ENCODE measurements at regions not wholly inside any gene's neighbourhood (a gene's known extent, or its start where the extent isn't known, plus 50 kb on each side); places are given as distances from the start of the nearest gene placed in this dataset.

- DNase-seq (ENCODE audit: extremely low read depth in 1 of 4, low spot score in 3 of 4) (peak; percentile 27 to 46 (median 38)), FAIRE-seq (peak; percentile 57), ATAC-seq (peak; percentile 65)
- H3K9ac ChIP-seq (ENCODE audit: insufficient read depth in 1 of 2, low read depth in 2 of 2, low read length in 2 of 2) = no peak overlapping the region
- H3K4me3 ChIP-seq = no peak overlapping the region
- intact Hi-C loops (cut with micrococcal nuclease) = loop anchor here (1.0 to 5.0 kb wide), 4 partner anchors 422 to 685 kb away; no protein-coding TSS in a partner anchor
- H3K27ac ChIP-seq (ENCODE audit: extremely low read depth, low read depth, low read length) = no peak overlapping the region
- no peaks in the 10 kb centered on the region for H3K4me1 ChIP-seq (replicated peaks in 1 of 2; ENCODE audit: control insufficient read depth in 2 of 2, insufficient read depth in 2 of 2, low read length in 2 of 2)
- H3K9me1 ChIP-seq (ENCODE audit: control insufficient read depth, insufficient read depth, low read length) = no peaks in the 10 kb centered on the region
- no TSS peak for BruUV-seq (replicated peaks)
- H2AFZ ChIP-seq (ENCODE audit: low read depth, low read length) = no peak overlapping the region
- no peaks in the 10 kb centered on the region for H3K79me2 ChIP-seq (ENCODE audit: control insufficient read depth, insufficient read depth, low read length)
- no peaks in the 10 kb centered on the region for H3K9me3 ChIP-seq (replicated peaks; ENCODE audit: control insufficient read depth, insufficient read depth, low read depth, low read length)
- ChIA-PET CTCF (ENCODE audit: low intra/inter-chr PET ratio) (interaction anchor here (0.6 to 2.1 kb wide), 10 partner anchors 31 to 1089 kb away, joined by 3 to 22 read pairs (median 4); no protein-coding TSS in a partner anchor), POLR2A (interaction anchor here (0.7 kb wide), 1 partner anchor 16 kb away, joined by 3 read pairs; no protein-coding TSS in a partner anchor)
- 3% methylated on average over 6 of the region's 6 CpGs for WGBS (ENCODE audit: insufficient coverage, low coverage, missing lambda C conversion rate)
- H3K36me3 ChIP-seq (ENCODE audit: control insufficient read depth, insufficient read depth, low read length) = no peaks in the 10 kb centered on the region
- in situ Hi-C loops (cut with MboI) = loop anchor here (5.0 kb wide), 1 partner anchor 677 kb away; no protein-coding TSS in a partner anchor
- H4K20me1 ChIP-seq (replicated peaks; ENCODE audit: control insufficient read depth, insufficient read depth, low read length) = no peaks in the 10 kb centered on the region
- H3K4me2 ChIP-seq (ENCODE audit: insufficient read depth, low read length) = no peak overlapping the region
- H3K27me3 ChIP-seq (ENCODE audit: control insufficient read depth in 2 of 2, insufficient read depth in 2 of 2, low read length in 2 of 2) = no peaks in the 10 kb centered on the region
- TF ChIP-seq RCOR1 (IDR thresholded peaks at IDR 0.05; ENCODE audit: borderline replicate concordance in 1 of 2, low read depth in 2 of 2, low read length in 2 of 2) = 0 out of 4 replicates have a peak, but pooled peaks of 1 of the 2 experiments have one; percentile 18
- peak; percentile 78 for TF ChIP-seq HNRNPLL (IDR thresholded peaks at IDR 0.05; ENCODE audit: low read depth, low read length, poor library complexity, severe bottlenecking)
- no peak for TF ChIP-seq NFRKB (IDR thresholded peaks at IDR 0.05; ENCODE audit: low read depth)
- peak; percentile 71; the same call in 1 of the 2 replicates for TF ChIP-seq REST (IDR thresholded peaks at IDR 0.05; ENCODE audit: borderline replicate concordance)
- no peak for TF ChIP-seq REST (CRISPR knock-in tag; IDR thresholded peaks at IDR 0.05; ENCODE audit: low read depth)
- peak; percentile 63 to 76 (median 65) for TF ChIP-seq CTCF (IDR thresholded peaks at IDR 0.05 in 2 of 3, conservative IDR thresholded peaks at IDR 0.05 in 1 of 3; ENCODE audit: insufficient read depth in 2 of 3, low read depth in 1 of 3, low read length in 3 of 3)
- TF ChIP-seq ARID2 (IDR thresholded peaks at IDR 0.05) = 0 out of 2 replicates have a peak, but pooled peaks have one; percentile 60
- peak; percentile 82 to 83 for TF ChIP-seq RAD21 (CRISPR knock-in tag; conservative IDR thresholded peaks at IDR 0.05 in 1 of 2, IDR thresholded peaks at IDR 0.05 in 1 of 2)
- TF ChIP-seq SAFB2 (IDR thresholded peaks at IDR 0.05; ENCODE audit: borderline replicate concordance, low read depth, low read length, severe bottlenecking) = no peak
- TF ChIP-seq STAG1 (CRISPR knock-in tag; IDR thresholded peaks at IDR 0.05; ENCODE audit: borderline replicate concordance) = peak; percentile 61; the same call in 1 of the 2 replicates
Measured at GRCh38 chr3:24683633-24684384, 189.2 kb upstream of the THRB start.

Data from K562 (cell line).